Calu3 (cell line): ENCODE measurements at regions not wholly inside any gene's neighbourhood (a gene's known extent, or its start where the extent isn't known, plus 50 kb on each side); places are given as distances from the start of the nearest gene placed in this dataset.

Source experiments
- BruUV-seq: library from RNA; stranded (reverse); fragments of 400-500 nt; replicated peaks from 2 replicates; lab custom pipeline; 2021; lab: Mats Ljungman, UMichigan
- CTCF ChIA-PET: fragments of 300-600 bp; sonication (Branson Sonifier 250); formaldehyde crosslinking; loops from one replicate; lab custom pipeline; 2022; ENCODE audit warnings: antibody characterized with exemption; lab: Charles Lee
- DNase-seq: peaks from one replicate; pipeline ENCODE4 v3.0.0; 2022
- H3K27ac Mint-ChIP-seq: one replicate; pipeline ENCODE4 v1.8.0; 2022; ENCODE audit warnings: mixed read lengths; ENCODE audit not compliant: unreplicated experiment
- H3K27me3 Mint-ChIP-seq: one replicate; pipeline ENCODE4 v1.8.0; 2022; ENCODE audit warnings: mixed read lengths; ENCODE audit not compliant: unreplicated experiment
- H3K36me3 Mint-ChIP-seq: one replicate; pipeline ENCODE4 v1.8.0; 2022; ENCODE audit warnings: mild to moderate bottlenecking, moderate library complexity, mixed read lengths; ENCODE audit not compliant: insufficient read depth, unreplicated experiment
- H3K4me1 Mint-ChIP-seq: one replicate; pipeline ENCODE4 v1.8.0; 2022; ENCODE audit warnings: mild to moderate bottlenecking, low read depth, mixed read lengths; ENCODE audit not compliant: unreplicated experiment
- H3K4me3 Mint-ChIP-seq: one replicate; pipeline ENCODE4 v1.8.0; 2022; ENCODE audit warnings: mild to moderate bottlenecking, low read depth, moderate library complexity, mixed read lengths; ENCODE audit not compliant: unreplicated experiment
- H3K9me3 Mint-ChIP-seq: one replicate; pipeline ENCODE4 v1.8.0; 2022; ENCODE audit warnings: low read depth, mixed read lengths; ENCODE audit not compliant: unreplicated experiment
- CTCF ChIP-seq: fragments of 200-600 bp; IDR thresholded peaks from one replicate; pipeline ENCODE4 v1.8.0; 2022; ENCODE audit warnings: antibody characterized with exemption; ENCODE audit not compliant: unreplicated experiment
- intact Hi-C: fragments of 100-400 bp; cut with micrococcal nuclease; formaldehyde crosslinking; loops from one replicate; pipeline ENCODE4 v1.10.0; 2022; ENCODE audit not compliant: unreplicated experiment

GRCh38 chr2:200101922-200102321 is 146.5 kb downstream of the MAIP1 start:
- H3K27ac Mint-ChIP-seq: no peak overlapping the region
- intact Hi-C loops: no loop called here
- H3K9me3 Mint-ChIP-seq: no peaks in the 10 kb centered on the region
- no peaks in the 10 kb centered on the region for H3K4me1 Mint-ChIP-seq
- DNase-seq: no peak
- TF ChIP-seq CTCF: no peak
- H3K27me3 Mint-ChIP-seq: no peaks in the 10 kb centered on the region
- H3K4me3 Mint-ChIP-seq: no peak overlapping the region
- no TSS peak for BruUV-seq
- no peaks in the 10 kb centered on the region for H3K36me3 Mint-ChIP-seq
- CTCF ChIA-PET: no interaction called here

- Mint-ChIP-seq H3K4me1 (no peaks in the 10 kb centered on the region), H3K36me3 (no peaks in the 10 kb centered on the region), H3K27me3 (no peaks in the 10 kb centered on the region), H3K27ac (no peak overlapping the region), H3K9me3 (no peaks in the 10 kb centered on the region), H3K4me3 (no peak overlapping the region)
- no peak for TF ChIP-seq CTCF
- CTCF ChIA-PET: no interaction called here
- intact Hi-C loops: no loop called here
- DNase-seq: no peak
- BruUV-seq: no TSS peak
Measured at GRCh38 chr2:200102971-200103370, 147.6 kb downstream of the MAIP1 start.

GRCh38 chr2:200104015-200104414 is 148.6 kb downstream of the MAIP1 start:
- CTCF ChIA-PET: no interaction called here
- Mint-ChIP-seq H3K36me3 (no peaks in the 10 kb centered on the region), H3K27me3 (no peaks in the 10 kb centered on the region), H3K4me3 (no peak overlapping the region), H3K4me1 (no peaks in the 10 kb centered on the region), H3K27ac (no peak overlapping the region), H3K9me3 (no peaks in the 10 kb centered on the region)
- no peak for DNase-seq
- TF ChIP-seq CTCF: no peak
- intact Hi-C loops: no loop called here
- no TSS peak for BruUV-seq

- Mint-ChIP-seq H3K36me3 (no peaks in the 10 kb centered on the region), H3K27me3 (no peaks in the 10 kb centered on the region), H3K4me3 (no peak overlapping the region), H3K9me3 (no peaks in the 10 kb centered on the region), H3K4me1 (no peaks in the 10 kb centered on the region), H3K27ac (no peak overlapping the region)
- no TSS peak for BruUV-seq
- no peak for DNase-seq
- CTCF ChIA-PET: interaction anchor here (0.6 kb wide), 1 partner anchor 31 kb away, joined by 3 read pairs; no protein-coding TSS in a partner anchor
- intact Hi-C loops: no loop called here
- TF ChIP-seq CTCF: no peak
Measured at GRCh38 chr2:200107514-200108217, 152.3 kb downstream of the MAIP1 start.
